WTC11 (cell line): ENCODE measurements at regions not wholly inside any gene's neighbourhood (a gene's known extent, or its start where the extent isn't known, plus 50 kb on each side); places are given as distances from the start of the nearest gene placed in this dataset.

Experiments used
- ATAC-seq: fragments of 200-7000 bp; cut with Tn5 transposase; 2 replicates; pipeline ENCODE4 v1.10.0; 2021; ENCODE audit warnings: mild to moderate bottlenecking, moderate library complexity
- CTCF ChIA-PET: fragments of 300-600 bp; sonication (Branson Sonifier 250); formaldehyde crosslinking; loops from one replicate; lab custom pipeline; 2021; ENCODE audit warnings: antibody characterized with exemption; lab: Charles Lee
- POLR2A ChIA-PET: fragments of 350-600 bp; sonication (Branson Sonifier 250); formaldehyde crosslinking; loops from one replicate; lab custom pipeline; 2021; ENCODE audit warnings: antibody characterized with exemption; lab: Charles Lee
- DNase-seq: peaks from one replicate; pipeline ENCODE4 v3.0.0; 2021; ENCODE audit warnings: low spot score
- H3K27ac Mint-ChIP-seq: 2 replicates; pipeline ENCODE4 v1.8.0; 2021; ENCODE audit warnings: mixed read lengths
- H3K27me3 Mint-ChIP-seq: 2 replicates; pipeline ENCODE4 v1.8.0; 2021; ENCODE audit warnings: low read depth, mild to moderate bottlenecking, moderate library complexity, mixed read lengths
- H3K36me3 Mint-ChIP-seq: 2 replicates; pipeline ENCODE4 v1.8.0; 2021; ENCODE audit warnings: mixed read lengths
- H3K4me1 Mint-ChIP-seq: 2 replicates; pipeline ENCODE4 v1.8.0; 2022; ENCODE audit warnings: mixed read lengths
- H3K4me3 Mint-ChIP-seq: 2 replicates; pipeline ENCODE4 v1.8.0; 2021; ENCODE audit warnings: mild to moderate bottlenecking, moderate library complexity, mixed read lengths
- H3K9me3 Mint-ChIP-seq: 2 replicates; pipeline ENCODE4 v1.8.0; 2021; ENCODE audit warnings: mixed read lengths
- CREM ChIP-seq: sonication (generic); formaldehyde crosslinking; IDR thresholded peaks from 2 replicates; pipeline ENCODE4 v1.8.1; 2022; ENCODE audit warnings: mild to moderate bottlenecking, missing genetic modification reagents, moderate library complexity
- ETV6 ChIP-seq: sonication (generic); formaldehyde crosslinking; IDR thresholded peaks from 2 replicates; pipeline ENCODE4 v1.8.1; 2022; ENCODE audit warnings: mild to moderate bottlenecking, missing genetic modification reagents
- FOXJ3 ChIP-seq: sonication (generic); formaldehyde crosslinking; IDR thresholded peaks from 2 replicates; pipeline ENCODE4 v1.9.0; 2021; ENCODE audit warnings: missing genetic modification reagents, mild to moderate bottlenecking, borderline replicate concordance
- HMGA2 ChIP-seq: fragments of 250-450 bp; sonication (Bioruptor Pico); IDR thresholded peaks from 2 replicates; pipeline ENCODE4 v1.4.0; 2021; ENCODE audit warnings: mild to moderate bottlenecking, moderate library complexity
- IRF2 ChIP-seq: sonication (generic); formaldehyde crosslinking; IDR thresholded peaks from 2 replicates; pipeline ENCODE4 v1.8.0; 2022; ENCODE audit warnings: low read depth, missing genetic modification reagents, borderline replicate concordance
- KAT7 ChIP-seq: sonication (generic); formaldehyde crosslinking; IDR thresholded peaks from 2 replicates; pipeline ENCODE4 v1.8.1; 2023; ENCODE audit warnings: missing genetic modification reagents, mild to moderate bottlenecking, borderline replicate concordance
- SP1 ChIP-seq: sonication (generic); formaldehyde crosslinking; conservative IDR thresholded peaks from 2 replicates; pipeline ENCODE4 v1.8.1; 2022; ENCODE audit warnings: missing genetic modification reagents
- STAT6 ChIP-seq: sonication (generic); formaldehyde crosslinking; conservative IDR thresholded peaks from 2 replicates; pipeline ENCODE4 v1.8.1; 2023; ENCODE audit warnings: mild to moderate bottlenecking, low read depth, missing genetic modification reagents, moderate library complexity
- TEAD4 ChIP-seq: sonication (generic); formaldehyde crosslinking; IDR thresholded peaks from 2 replicates; pipeline ENCODE4 v1.8.0; 2022; ENCODE audit warnings: mild to moderate bottlenecking, missing genetic modification reagents
- USF2 ChIP-seq: sonication (generic); formaldehyde crosslinking; IDR thresholded peaks from 2 replicates; pipeline ENCODE4 v1.8.1; 2023; ENCODE audit warnings: mild to moderate bottlenecking, missing genetic modification reagents, moderate library complexity
- ZBTB21 ChIP-seq: sonication (generic); formaldehyde crosslinking; IDR thresholded peaks from 2 replicates; pipeline ENCODE4 v1.8.1; 2023; ENCODE audit warnings: mild to moderate bottlenecking, missing genetic modification reagents, borderline replicate concordance
- ZNF121 ChIP-seq: sonication (generic); formaldehyde crosslinking; IDR thresholded peaks from 2 replicates; pipeline ENCODE4 v1.8.0; 2023; ENCODE audit warnings: missing genetic modification reagents
- ZNF219 ChIP-seq: sonication (generic); formaldehyde crosslinking; IDR thresholded peaks from 2 replicates; pipeline ENCODE4 v1.8.0; 2023; ENCODE audit warnings: missing genetic modification reagents, mild to moderate bottlenecking, borderline replicate concordance
- ZNF232 ChIP-seq: sonication (generic); formaldehyde crosslinking; IDR thresholded peaks from 2 replicates; pipeline ENCODE4 v1.8.0; 2022; ENCODE audit warnings: mild to moderate bottlenecking, missing genetic modification reagents
- ZNF263 ChIP-seq: sonication (generic); formaldehyde crosslinking; IDR thresholded peaks from 2 replicates; pipeline ENCODE4 v1.8.1; 2022; ENCODE audit warnings: low read depth, mild to moderate bottlenecking, moderate library complexity, missing genetic modification reagents
- ZNF532 ChIP-seq: fragments of 250-450 bp; sonication (Bioruptor Pico); IDR thresholded peaks from 2 replicates; pipeline ENCODE4 v1.9.0; 2021; ENCODE audit warnings: mild to moderate bottlenecking, borderline replicate concordance
- ZNF671 ChIP-seq: fragments of 250-450 bp; sonication (Bioruptor Pico); IDR thresholded peaks from 2 replicates; pipeline ENCODE4 v1.8.0; 2021; ENCODE audit warnings: mild to moderate bottlenecking
- TF ChIP-seq, protein P1 (sequence below): fragments of 250-450 bp; sonication (Bioruptor Pico); IDR thresholded peaks from 2 replicates; pipeline ENCODE4 v1.9.0; 2021; ENCODE audit warnings: moderate library complexity, mild to moderate bottlenecking, inconsistent platforms, borderline replicate concordance
- TF ChIP-seq, protein P2 (sequence below): fragments of 250-450 bp; sonication (Bioruptor Pico); IDR thresholded peaks from 2 replicates; pipeline ENCODE4 v2.1.2; 2022; ENCODE audit warnings: mild to moderate bottlenecking, moderate library complexity

GRCh38 chr20:16863303-16863702, 115.1 kb downstream of the OTOR start:
- CTCF ChIA-PET: no interaction called here
- peaks cover 15% of the 10 kb centered on the region for H3K9me3 Mint-ChIP-seq
- TF ChIP-seq SP1 (no peak), ETV6 (CRISPR knock-in tag) (no peak), ZNF532 (no peak), HMGA2 (CRISPR knock-in tag) (no peak), KAT7 (no peak), ZNF232 (CRISPR knock-in tag) (no peak), ZNF121 (CRISPR knock-in tag) (no peak), ZNF263 (CRISPR knock-in tag) (no peak), ZNF671 (no peak), TEAD4 (CRISPR knock-in tag) (no peak), ZBTB21 (no peak), IRF2 (CRISPR knock-in tag) (no peak), STAT6 (CRISPR knock-in tag) (no peak), ZNF219 (CRISPR knock-in tag) (no peak), FOXJ3 (CRISPR knock-in tag) (no peak), USF2 (CRISPR knock-in tag) (no peak), CREM (no peak)
- TF ChIP-seq, protein P1, sequence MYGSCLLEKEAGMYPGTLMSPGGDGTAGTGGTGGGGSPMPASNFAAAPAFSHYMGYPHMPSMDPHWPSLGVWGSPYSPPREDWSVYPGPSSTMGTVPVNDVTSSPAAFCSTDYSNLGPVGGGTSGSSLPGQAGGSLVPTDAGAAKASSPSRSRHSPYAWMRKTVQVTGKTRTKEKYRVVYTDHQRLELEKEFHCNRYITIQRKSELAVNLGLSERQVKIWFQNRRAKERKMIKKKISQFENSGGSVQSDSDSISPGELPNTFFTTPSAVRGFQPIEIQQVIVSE (CRISPR knock-in tag): no peak
- TF ChIP-seq, protein P2, sequence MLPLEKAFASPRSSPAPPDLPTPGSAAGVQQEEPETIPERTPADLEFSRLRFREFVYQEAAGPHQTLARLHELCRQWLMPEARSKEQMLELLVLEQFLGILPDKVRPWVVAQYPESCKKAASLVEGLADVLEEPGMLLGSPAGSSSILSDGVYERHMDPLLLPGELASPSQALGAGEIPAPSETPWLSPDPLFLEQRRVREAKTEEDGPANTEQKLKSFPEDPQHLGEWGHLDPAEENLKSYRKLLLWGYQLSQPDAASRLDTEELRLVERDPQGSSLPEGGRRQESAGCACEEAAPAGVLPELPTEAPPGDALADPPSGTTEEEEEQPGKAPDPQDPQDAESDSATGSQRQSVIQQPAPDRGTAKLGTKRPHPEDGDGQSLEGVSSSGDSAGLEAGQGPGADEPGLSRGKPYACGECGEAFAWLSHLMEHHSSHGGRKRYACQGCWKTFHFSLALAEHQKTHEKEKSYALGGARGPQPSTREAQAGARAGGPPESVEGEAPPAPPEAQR (CRISPR knock-in tag): no peak
- H3K27me3 Mint-ChIP-seq: no peaks in the 10 kb centered on the region
- DNase-seq (no peak), ATAC-seq (no peak)
- no peak overlapping the region for H3K27ac Mint-ChIP-seq
- H3K4me3 Mint-ChIP-seq: no peak overlapping the region
- no peaks in the 10 kb centered on the region for H3K36me3 Mint-ChIP-seq
- H3K4me1 Mint-ChIP-seq: no peaks in the 10 kb centered on the region
- POLR2A ChIA-PET: no interaction called here
